HepG2 (cell line): ENCODE measurements at regions not wholly inside any gene's neighbourhood (a gene's known extent, or its start where the extent isn't known, plus 50 kb on each side); places are given as distances from the start of the nearest gene placed in this dataset.

Experiments
- DNMT1 ChIP-seq: sonication (generic); formaldehyde crosslinking; IDR thresholded peaks from 2 replicates; pipeline ENCODE4 v1.5.1; 2020; ENCODE audit warnings: mild to moderate bottlenecking, missing genetic modification reagents
- JUN ChIP-seq: sonication (generic); formaldehyde crosslinking; IDR thresholded peaks from 2 replicates; pipeline ENCODE4 v1.4.0; 2020; ENCODE audit warnings: mild to moderate bottlenecking, missing genetic modification reagents
- PBX2 ChIP-seq: IDR thresholded peaks from 2 replicates; pipeline ENCODE4 v1.6.1; 2016; ENCODE audit warnings: control low read depth
- ZNF138 ChIP-seq: sonication (generic); formaldehyde crosslinking; IDR thresholded peaks from 2 replicates; pipeline ENCODE4 v1.5.0; 2020; ENCODE audit warnings: mild to moderate bottlenecking, low read depth, missing genetic modification reagents
- ZNF205 ChIP-seq: IDR thresholded peaks from 2 replicates; pipeline ENCODE4 v1.6.1; 2018; ENCODE audit warnings: missing biosample characterization, missing genetic modification reagents
- TF ChIP-seq, protein P1 (sequence below): sonication (generic); formaldehyde crosslinking; IDR thresholded peaks from 2 replicates; pipeline ENCODE4 v1.5.1; 2020; ENCODE audit warnings: mild to moderate bottlenecking, missing genetic modification reagents
- TF ChIP-seq, protein P2 (sequence below): sonication (generic); formaldehyde crosslinking; IDR thresholded peaks from 2 replicates; pipeline ENCODE4 v1.4.0; 2020; ENCODE audit warnings: mild to moderate bottlenecking, missing genetic modification reagents, borderline replicate concordance

GRCh38 chr18:22856870-22857269 is 76.3 kb upstream of the RBBP8 start (continued):
- TF ChIP-seq, protein P1, sequence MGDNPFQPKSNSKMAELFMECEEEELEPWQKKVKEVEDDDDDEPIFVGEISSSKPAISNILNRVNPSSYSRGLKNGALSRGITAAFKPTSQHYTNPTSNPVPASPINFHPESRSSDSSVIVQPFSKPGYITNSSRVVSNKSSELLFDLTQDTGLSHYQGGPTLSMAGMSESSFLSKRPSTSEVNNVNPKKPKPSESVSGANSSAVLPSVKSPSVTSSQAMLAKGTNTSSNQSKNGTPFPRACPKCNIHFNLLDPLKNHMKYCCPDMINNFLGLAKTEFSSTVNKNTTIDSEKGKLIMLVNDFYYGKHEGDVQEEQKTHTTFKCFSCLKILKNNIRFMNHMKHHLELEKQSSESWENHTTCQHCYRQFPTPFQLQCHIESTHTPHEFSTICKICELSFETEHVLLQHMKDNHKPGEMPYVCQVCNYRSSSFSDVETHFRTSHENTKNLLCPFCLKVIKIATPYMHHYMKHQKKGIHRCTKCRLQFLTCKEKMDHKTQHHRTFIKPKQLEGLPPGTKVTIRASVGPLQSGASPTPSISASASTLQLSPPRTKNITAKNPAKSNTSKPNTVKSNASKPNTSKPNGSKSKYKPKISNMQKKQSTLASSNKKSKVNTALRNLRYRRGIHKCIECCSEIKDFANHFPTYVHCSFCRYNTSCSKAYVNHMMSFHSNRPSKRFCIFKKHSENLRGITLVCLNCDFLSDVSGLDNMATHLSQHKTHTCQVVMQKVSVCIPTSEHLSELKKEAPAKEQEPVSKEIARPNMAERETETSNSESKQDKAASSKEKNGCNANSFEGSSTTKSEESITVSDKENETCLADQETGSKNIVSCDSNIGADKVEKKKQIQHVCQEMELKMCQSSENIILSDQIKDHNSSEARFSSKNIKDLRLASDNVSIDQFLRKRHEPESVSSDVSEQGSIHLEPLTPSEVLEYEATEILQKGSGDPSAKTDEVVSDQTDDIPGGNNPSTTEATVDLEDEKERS (CRISPR knock-in tag) = no peak
- TF ChIP-seq DNMT1 = no peak
- TF ChIP-seq, protein P2, sequence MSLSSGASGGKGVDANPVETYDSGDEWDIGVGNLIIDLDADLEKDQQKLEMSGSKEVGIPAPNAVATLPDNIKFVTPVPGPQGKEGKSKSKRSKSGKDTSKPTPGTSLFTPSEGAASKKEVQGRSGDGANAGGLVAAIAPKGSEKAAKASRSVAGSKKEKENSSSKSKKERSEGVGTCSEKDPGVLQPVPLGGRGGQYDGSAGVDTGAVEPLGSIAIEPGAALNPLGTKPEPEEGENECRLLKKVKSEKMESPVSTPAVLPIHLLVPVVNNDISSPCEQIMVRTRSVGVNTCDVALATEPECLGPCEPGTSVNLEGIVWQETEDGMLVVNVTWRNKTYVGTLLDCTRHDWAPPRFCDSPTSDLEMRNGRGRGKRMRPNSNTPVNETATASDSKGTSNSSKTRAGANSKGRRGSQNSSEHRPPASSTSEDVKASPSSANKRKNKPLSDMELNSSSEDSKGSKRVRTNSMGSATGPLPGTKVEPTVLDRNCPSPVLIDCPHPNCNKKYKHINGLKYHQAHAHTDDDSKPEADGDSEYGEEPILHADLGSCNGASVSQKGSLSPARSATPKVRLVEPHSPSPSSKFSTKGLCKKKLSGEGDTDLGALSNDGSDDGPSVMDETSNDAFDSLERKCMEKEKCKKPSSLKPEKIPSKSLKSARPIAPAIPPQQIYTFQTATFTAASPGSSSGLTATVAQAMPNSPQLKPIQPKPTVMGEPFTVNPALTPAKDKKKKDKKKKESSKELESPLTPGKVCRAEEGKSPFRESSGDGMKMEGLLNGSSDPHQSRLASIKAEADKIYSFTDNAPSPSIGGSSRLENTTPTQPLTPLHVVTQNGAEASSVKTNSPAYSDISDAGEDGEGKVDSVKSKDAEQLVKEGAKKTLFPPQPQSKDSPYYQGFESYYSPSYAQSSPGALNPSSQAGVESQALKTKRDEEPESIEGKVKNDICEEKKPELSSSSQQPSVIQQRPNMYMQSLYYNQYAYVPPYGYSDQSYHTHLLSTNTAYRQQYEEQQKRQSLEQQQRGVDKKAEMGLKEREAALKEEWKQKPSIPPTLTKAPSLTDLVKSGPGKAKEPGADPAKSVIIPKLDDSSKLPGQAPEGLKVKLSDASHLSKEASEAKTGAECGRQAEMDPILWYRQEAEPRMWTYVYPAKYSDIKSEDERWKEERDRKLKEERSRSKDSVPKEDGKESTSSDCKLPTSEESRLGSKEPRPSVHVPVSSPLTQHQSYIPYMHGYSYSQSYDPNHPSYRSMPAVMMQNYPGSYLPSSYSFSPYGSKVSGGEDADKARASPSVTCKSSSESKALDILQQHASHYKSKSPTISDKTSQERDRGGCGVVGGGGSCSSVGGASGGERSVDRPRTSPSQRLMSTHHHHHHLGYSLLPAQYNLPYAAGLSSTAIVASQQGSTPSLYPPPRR (CRISPR knock-in tag) = no peak
- TF ChIP-seq JUN (CRISPR knock-in tag) = no peak
- no peak for TF ChIP-seq PBX2 (CRISPR knock-in tag)
- no peak for TF ChIP-seq ZNF205
- TF ChIP-seq ZNF138 (CRISPR knock-in tag) = no peak
